GM12892 (cell line): ENCODE measurements at regions not wholly inside any gene's neighbourhood (a gene's known extent, or its start where the extent isn't known, plus 50 kb on each side); places are given as distances from the start of the nearest gene placed in this dataset.

Source experiments
- POLR2A ChIP-seq: IDR thresholded peaks from 2 replicates; pipeline ENCODE4 v1.6.1; 2011; ENCODE audit warnings: low read depth, low read length, control low read depth
- TAF1 ChIP-seq: IDR thresholded peaks from 2 replicates; pipeline ENCODE4 v1.6.1; 2011; ENCODE audit warnings: low read depth, mild to moderate bottlenecking, control low read depth, low read length, borderline replicate concordance

DNA sequence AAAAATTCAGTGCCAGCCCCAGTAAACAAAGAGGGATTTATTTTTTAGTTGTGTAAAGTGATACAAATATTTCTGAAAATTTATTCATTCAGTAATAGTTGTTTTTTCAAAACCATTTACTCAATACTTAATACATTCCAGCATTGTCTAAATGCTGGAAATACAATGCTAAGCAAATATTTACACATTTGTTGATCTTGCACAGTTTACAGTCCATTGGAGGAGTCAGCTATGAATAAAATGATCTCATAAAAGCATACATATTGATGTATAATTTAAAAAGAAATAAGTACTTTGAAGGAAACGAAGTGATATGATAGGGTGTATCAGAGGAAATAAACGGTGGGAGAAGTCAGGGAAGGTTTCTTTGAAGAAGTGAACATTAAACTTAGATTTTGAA is 1942.1 kb upstream of the ADGRL3 start:
- TF ChIP-seq TAF1: no peak
- TF ChIP-seq POLR2A: no peak
